B cell (primary cell): ENCODE measurements at regions not wholly inside any gene's neighbourhood (a gene's known extent, or its start where the extent isn't known, plus 50 kb on each side); places are given as distances from the start of the nearest gene placed in this dataset.

Source experiments
- EZH2 ChIP-seq: IDR thresholded peaks from 2 replicates; pipeline ENCODE4 v1.6.1; 2012; ENCODE audit warnings: borderline replicate concordance, low read depth, mild to moderate bottlenecking, moderate library complexity, low read length; ENCODE audit not compliant: insufficient read depth, poor library complexity, severe bottlenecking
- TF ChIP-seq, protein P1 (sequence below): fragments of 200-600 bp; IDR thresholded peaks from one replicate; pipeline ENCODE4 v1.8.0; 2022; ENCODE audit warnings: antibody characterized with exemption, mild to moderate bottlenecking

DNA sequence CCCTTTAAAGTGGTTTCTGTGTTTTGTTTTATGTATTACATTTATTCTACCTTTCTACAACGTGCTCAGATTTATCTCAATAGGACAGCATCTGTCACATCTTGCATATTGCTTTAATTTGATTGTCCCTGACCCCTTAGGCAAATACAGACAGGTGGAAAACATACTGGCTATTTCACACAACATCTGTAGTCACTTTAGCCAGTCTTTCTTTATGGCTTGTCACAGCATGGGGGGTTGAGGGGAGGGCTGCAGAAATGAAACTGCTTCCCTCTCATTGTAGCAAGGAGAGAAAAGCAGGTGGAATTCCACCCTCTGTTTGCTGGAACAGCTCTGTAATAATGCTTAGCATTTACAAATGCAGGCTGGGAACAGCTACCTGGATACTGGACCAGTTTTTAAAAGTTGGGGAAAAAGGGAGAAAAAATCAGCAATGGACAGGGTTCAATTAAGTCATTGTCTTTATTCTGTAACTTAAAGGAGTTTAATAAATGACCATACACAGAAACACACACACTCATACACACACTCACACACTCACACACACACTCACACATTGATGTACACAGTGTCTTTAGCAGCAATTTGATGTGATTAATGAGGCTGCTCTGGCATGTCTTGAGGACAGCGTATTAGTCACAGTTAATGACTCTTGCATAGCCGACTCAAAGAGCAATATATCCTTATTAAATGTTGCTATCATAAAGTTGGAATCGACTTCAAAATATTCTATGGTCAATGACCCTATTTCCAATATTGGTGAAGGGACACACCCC lies 283.7 kb upstream of the GBE1 start:
- TF ChIP-seq, protein P1, sequence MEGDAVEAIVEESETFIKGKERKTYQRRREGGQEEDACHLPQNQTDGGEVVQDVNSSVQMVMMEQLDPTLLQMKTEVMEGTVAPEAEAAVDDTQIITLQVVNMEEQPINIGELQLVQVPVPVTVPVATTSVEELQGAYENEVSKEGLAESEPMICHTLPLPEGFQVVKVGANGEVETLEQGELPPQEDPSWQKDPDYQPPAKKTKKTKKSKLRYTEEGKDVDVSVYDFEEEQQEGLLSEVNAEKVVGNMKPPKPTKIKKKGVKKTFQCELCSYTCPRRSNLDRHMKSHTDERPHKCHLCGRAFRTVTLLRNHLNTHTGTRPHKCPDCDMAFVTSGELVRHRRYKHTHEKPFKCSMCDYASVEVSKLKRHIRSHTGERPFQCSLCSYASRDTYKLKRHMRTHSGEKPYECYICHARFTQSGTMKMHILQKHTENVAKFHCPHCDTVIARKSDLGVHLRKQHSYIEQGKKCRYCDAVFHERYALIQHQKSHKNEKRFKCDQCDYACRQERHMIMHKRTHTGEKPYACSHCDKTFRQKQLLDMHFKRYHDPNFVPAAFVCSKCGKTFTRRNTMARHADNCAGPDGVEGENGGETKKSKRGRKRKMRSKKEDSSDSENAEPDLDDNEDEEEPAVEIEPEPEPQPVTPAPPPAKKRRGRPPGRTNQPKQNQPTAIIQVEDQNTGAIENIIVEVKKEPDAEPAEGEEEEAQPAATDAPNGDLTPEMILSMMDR = no peak
- TF ChIP-seq EZH2 = no peak
